Epidermal melanocyte (primary cell): ENCODE measurements at regions not wholly inside any gene's neighbourhood (a gene's known extent, or its start where the extent isn't known, plus 50 kb on each side); places are given as distances from the start of the nearest gene placed in this dataset.

ENCODE experiments used
- DNase-seq: peaks from one replicate; pipeline ENCODE4 v3.0.0; 2011; ENCODE audit warnings: low spot score; ENCODE audit not compliant: insufficient read length

- no peak for DNase-seq
Observed at GRCh38 chr18:70683263-70683662, 394.4 kb downstream of the SOCS6 start.

GRCh38 chr18:70674896-70675295, 386.1 kb downstream of the SOCS6 start:
- no peak for DNase-seq

- no peak for DNase-seq
Observed at GRCh38 chr18:70673831-70674230, 385.0 kb downstream of the SOCS6 start.

- DNase-seq = no peak
Observed at GRCh38 chr18:70672581-70672980, 383.7 kb downstream of the SOCS6 start.

- DNase-seq = no peak
Observed at GRCh38 chr18:70671889-70672565, 383.2 kb downstream of the SOCS6 start.

- no peak for DNase-seq
Observed at GRCh38 chr18:70666936-70667335, 378.1 kb downstream of the SOCS6 start.

- no peak for DNase-seq
Observed at GRCh38 chr18:70663141-70663540, 374.3 kb downstream of the SOCS6 start.

- DNase-seq = no peak
Observed at GRCh38 chr18:70662588-70662987, 373.7 kb downstream of the SOCS6 start.

GRCh38 chr18:70659036-70659925, 370.4 kb downstream of the SOCS6 start:
- no peak for DNase-seq

GRCh38 chr18:70653671-70654070, 364.8 kb downstream of the SOCS6 start:
- DNase-seq = no peak

- DNase-seq = no peak
Observed at GRCh38 chr18:70650878-70651277, 362.0 kb downstream of the SOCS6 start.

- DNase-seq = no peak
Observed at GRCh38 chr18:70649683-70650082, 360.8 kb downstream of the SOCS6 start.

GRCh38 chr18:70645971-70646370, 357.1 kb downstream of the SOCS6 start:
- no peak for DNase-seq

GRCh38 chr18:70643812-70644211, 355.0 kb downstream of the SOCS6 start:
- no peak for DNase-seq

GRCh38 chr18:70641156-70641775, 352.4 kb downstream of the SOCS6 start:
- no peak for DNase-seq

- DNase-seq = no peak
Observed at GRCh38 chr18:70640336-70640887, 351.6 kb downstream of the SOCS6 start.

GRCh38 chr18:70636991-70637390, 348.1 kb downstream of the SOCS6 start:
- DNase-seq = no peak

- DNase-seq = no peak
Observed at GRCh38 chr18:70634576-70635147, 345.8 kb downstream of the SOCS6 start.

GRCh38 chr18:70627182-70627802, 338.4 kb downstream of the SOCS6 start:
- DNase-seq = no peak

- no peak for DNase-seq
Observed at GRCh38 chr18:70622622-70623419, 334.0 kb downstream of the SOCS6 start.
